GM21737 (cell line): ENCODE measurements at regions not wholly inside any gene's neighbourhood (a gene's known extent, or its start where the extent isn't known, plus 50 kb on each side); places are given as distances from the start of the nearest gene placed in this dataset.
"Not testable (repeated sequence)": the region's sequence is repeated elsewhere in the genome, so short reads cannot be mapped to it uniquely, and the experiment has no call there.

Experiments used
- ATAC-seq: cut with Tn5 transposase; IDR thresholded peaks from one replicate; pipeline ENCODE4 v1.9.1; 2021; ENCODE audit warnings: mild to moderate bottlenecking, moderate library complexity; ENCODE audit not compliant: unreplicated experiment

GRCh38 chr6:50959081-50959641 lies 140.5 kb downstream of the TFAP2B start:
- ATAC-seq = no peak

- no peak for ATAC-seq
These were observed 142.9 kb downstream of the TFAP2B start for GRCh38 chr6:50961611-50962010.

GRCh38 chr6:50962213-50962759 lies 143.6 kb downstream of the TFAP2B start:
- ATAC-seq = no peak

GRCh38 chr6:50963952-50964351 lies 145.3 kb downstream of the TFAP2B start:
- ATAC-seq = no peak

- ATAC-seq = no peak
These were observed 146.8 kb downstream of the TFAP2B start for GRCh38 chr6:50965495-50965894.

GRCh38 chr6:50966532-50966931 lies 147.9 kb downstream of the TFAP2B start:
- peak; percentile 93 for ATAC-seq

- ATAC-seq = no peak
These were observed 148.3 kb downstream of the TFAP2B start for GRCh38 chr6:50966986-50967385.

- ATAC-seq = not testable (repeated sequence)
These were observed 149.6 kb downstream of the TFAP2B start for GRCh38 chr6:50968246-50968645.

- no peak for ATAC-seq
These were observed 152.2 kb downstream of the TFAP2B start for GRCh38 chr6:50970908-50971307.

GRCh38 chr6:50973464-50973863 lies 154.8 kb downstream of the TFAP2B start:
- no peak for ATAC-seq

GRCh38 chr6:50974319-50974718 lies 155.6 kb downstream of the TFAP2B start:
- no peak for ATAC-seq

- no peak for ATAC-seq
These were observed 156.5 kb downstream of the TFAP2B start for GRCh38 chr6:50975216-50975615.

GRCh38 chr6:50976907-50977306 lies 158.2 kb downstream of the TFAP2B start:
- ATAC-seq = no peak

GRCh38 chr6:50977796-50978195 lies 159.1 kb downstream of the TFAP2B start:
- no peak for ATAC-seq

- no peak for ATAC-seq
These were observed 159.9 kb downstream of the TFAP2B start for GRCh38 chr6:50978380-50979170.

GRCh38 chr6:50979171-50979525 lies 160.5 kb downstream of the TFAP2B start:
- no peak for ATAC-seq

GRCh38 chr6:50984135-50984534 lies 165.5 kb downstream of the TFAP2B start:
- ATAC-seq = no peak

GRCh38 chr6:50986319-50986718 lies 167.6 kb downstream of the TFAP2B start:
- no peak for ATAC-seq

GRCh38 chr6:50989123-50989522 lies 170.5 kb downstream of the TFAP2B start:
- ATAC-seq = no peak

GRCh38 chr6:50990750-50991446 lies 172.2 kb downstream of the TFAP2B start:
- no peak for ATAC-seq

- ATAC-seq = no peak
These were observed 173.6 kb downstream of the TFAP2B start for GRCh38 chr6:50992232-50992631.
